ENCODE measurements at regions not wholly inside any gene's neighbourhood (a gene's known extent, or its start where the extent isn't known, plus 50 kb on each side); places are given as distances from the start of the nearest gene placed in this dataset.

GRCh38 chr10:2913474-2913873 lies 153.9 kb upstream of the PFKP start:
- DNase-seq (peak in 3 of 5 donors; percentile 39 to 78 (median 71)), FAIRE-seq (peak; percentile 94)
- H3K4me3 ChIP-seq (ENCODE audit: low read length in 3 of 3): peak overlapping the region in 1 of 3 donors; percentile 22
- H3K27ac ChIP-seq (ENCODE audit: low read depth in 2 of 2, low read length in 2 of 2): no peak overlapping the region
- no peaks in the 10 kb centered on the region for H3K9me3 ChIP-seq (ENCODE audit: control insufficient read depth in 2 of 3, insufficient read depth in 1 of 3, low read length in 3 of 3)
- H3K27me3 ChIP-seq (ENCODE audit: control insufficient read depth, insufficient read depth, low read length): no peaks in the 10 kb centered on the region
- peaks cover 0 to 9% (median 0%) of the 10 kb centered on the region in 3 donors for H3K4me1 ChIP-seq (ENCODE audit: control insufficient read depth in 2 of 3, insufficient read depth in 2 of 3, low read depth in 1 of 3, low read length in 3 of 3)
- intact Hi-C loops (cut with DNase I): no loop called here
- H3K9ac ChIP-seq (ENCODE audit: low read length in 3 of 3): no peak overlapping the region
- no peak for TF ChIP-seq CTCF (IDR thresholded peaks at IDR 0.05; ENCODE audit: borderline replicate concordance, extremely low read depth, insufficient read depth)
- H3K36me3 ChIP-seq (ENCODE audit: control insufficient read depth in 2 of 3, insufficient read depth in 3 of 3, low read length in 3 of 3): no peaks in the 10 kb centered on the region

- TF ChIP-seq CTCF (IDR thresholded peaks at IDR 0.05; ENCODE audit: borderline replicate concordance, extremely low read depth, insufficient read depth): no peak
- FAIRE-seq (no peak), DNase-seq (no peak)
- no peaks in the 10 kb centered on the region for H3K36me3 ChIP-seq (ENCODE audit: control insufficient read depth in 2 of 3, insufficient read depth in 3 of 3, low read length in 3 of 3)
- H3K4me1 ChIP-seq (ENCODE audit: control insufficient read depth in 2 of 3, insufficient read depth in 2 of 3, low read depth in 1 of 3, low read length in 3 of 3): peaks cover 0 to 9% (median 0%) of the 10 kb centered on the region in 3 donors
- intact Hi-C loops (cut with DNase I): no loop called here
- no peaks in the 10 kb centered on the region for H3K9me3 ChIP-seq (ENCODE audit: control insufficient read depth in 2 of 3, insufficient read depth in 1 of 3, low read length in 3 of 3)
- H3K27me3 ChIP-seq (ENCODE audit: control insufficient read depth, insufficient read depth, low read length): no peaks in the 10 kb centered on the region
- H3K9ac ChIP-seq (ENCODE audit: low read length in 3 of 3): no peak overlapping the region
- H3K27ac ChIP-seq (ENCODE audit: low read depth in 2 of 2, low read length in 2 of 2): no peak overlapping the region
- H3K4me3 ChIP-seq (ENCODE audit: low read length in 3 of 3): no peak overlapping the region
Measured at GRCh38 chr10:2910656-2911055, 156.7 kb upstream of the PFKP start.

- intact Hi-C loops (cut with DNase I): no loop called here
- TF ChIP-seq CTCF (IDR thresholded peaks at IDR 0.05; ENCODE audit: borderline replicate concordance, extremely low read depth, insufficient read depth): no peak
- Histone ChIP-seq H3K27ac (ENCODE audit: low read depth in 2 of 2, low read length in 2 of 2) (no peak overlapping the region), H3K27me3 (ENCODE audit: control insufficient read depth, insufficient read depth, low read length) (no peaks in the 10 kb centered on the region), H3K4me3 (ENCODE audit: low read length in 3 of 3) (no peak overlapping the region), H3K36me3 (ENCODE audit: control insufficient read depth in 2 of 3, insufficient read depth in 3 of 3, low read length in 3 of 3) (no peaks in the 10 kb centered on the region), H3K4me1 (ENCODE audit: control insufficient read depth in 2 of 3, insufficient read depth in 2 of 3, low read depth in 1 of 3, low read length in 3 of 3) (peaks cover 0 to 9% (median 0%) of the 10 kb centered on the region in 3 donors), H3K9ac (ENCODE audit: low read length in 3 of 3) (no peak overlapping the region), H3K9me3 (ENCODE audit: control insufficient read depth in 2 of 3, insufficient read depth in 1 of 3, low read length in 3 of 3) (no peaks in the 10 kb centered on the region)
- DNase-seq (no peak), FAIRE-seq (no peak)
Measured at GRCh38 chr10:2909921-2910320, 157.4 kb upstream of the PFKP start.

Data from kidney (tissue), 13 donors.